Ovary (tissue), 3 donors: ENCODE measurements at regions not wholly inside any gene's neighbourhood (a gene's known extent, or its start where the extent isn't known, plus 50 kb on each side); places are given as distances from the start of the nearest gene placed in this dataset.

Experiments
- EP300 ChIP-seq: sonication (generic); formaldehyde crosslinking; IDR thresholded peaks from one replicate; pipeline ENCODE4 v1.6.1; 2017; ENCODE audit warnings: antibody characterized with exemption
- POLR2A ChIP-seq: fragments of 450-650 bp; IDR thresholded peaks from one replicate; pipeline ENCODE4 v1.6.1; 2017; ENCODE audit warnings: antibody characterized with exemption, mild to moderate bottlenecking, moderate library complexity
- TF ChIP-seq, protein P1 (sequence below), 3 donors: fragments of 450-650 bp in 2 of 3; fragments of 200-600 bp in 1 of 3; IDR thresholded peaks; one replicate each; pipeline versions ENCODE4 v1.5.1 to v1.8.0; 2016 to 2022; ENCODE audit warnings: antibody characterized with exemption in 3 of 3, mild to moderate bottlenecking in 1 of 3
- donor health status: DM: no; HTN: no; CAD: no.

- TF ChIP-seq, protein P1, sequence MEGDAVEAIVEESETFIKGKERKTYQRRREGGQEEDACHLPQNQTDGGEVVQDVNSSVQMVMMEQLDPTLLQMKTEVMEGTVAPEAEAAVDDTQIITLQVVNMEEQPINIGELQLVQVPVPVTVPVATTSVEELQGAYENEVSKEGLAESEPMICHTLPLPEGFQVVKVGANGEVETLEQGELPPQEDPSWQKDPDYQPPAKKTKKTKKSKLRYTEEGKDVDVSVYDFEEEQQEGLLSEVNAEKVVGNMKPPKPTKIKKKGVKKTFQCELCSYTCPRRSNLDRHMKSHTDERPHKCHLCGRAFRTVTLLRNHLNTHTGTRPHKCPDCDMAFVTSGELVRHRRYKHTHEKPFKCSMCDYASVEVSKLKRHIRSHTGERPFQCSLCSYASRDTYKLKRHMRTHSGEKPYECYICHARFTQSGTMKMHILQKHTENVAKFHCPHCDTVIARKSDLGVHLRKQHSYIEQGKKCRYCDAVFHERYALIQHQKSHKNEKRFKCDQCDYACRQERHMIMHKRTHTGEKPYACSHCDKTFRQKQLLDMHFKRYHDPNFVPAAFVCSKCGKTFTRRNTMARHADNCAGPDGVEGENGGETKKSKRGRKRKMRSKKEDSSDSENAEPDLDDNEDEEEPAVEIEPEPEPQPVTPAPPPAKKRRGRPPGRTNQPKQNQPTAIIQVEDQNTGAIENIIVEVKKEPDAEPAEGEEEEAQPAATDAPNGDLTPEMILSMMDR (IDR thresholded peaks at IDR 0.05) = no peak
- TF ChIP-seq POLR2A = no peak
- no peak for TF ChIP-seq EP300
These were observed 247.7 kb downstream of the VGLL3 start for GRCh38 chr3:86743233-86743632.
